Right atrium auricular region (tissue), 2 donors: ENCODE measurements at regions not wholly inside any gene's neighbourhood (a gene's known extent, or its start where the extent isn't known, plus 50 kb on each side); places are given as distances from the start of the nearest gene placed in this dataset.

Experiments
- DNase-seq: peaks from one replicate; pipeline ENCODE4 v3.0.0-alpha.2; 2019; ENCODE audit warnings: low spot score
- H3K27ac ChIP-seq, 2 donors: fragments of 200-600 bp; sonication (generic); 1 replicate in 1 of 2; 2 replicates in 1 of 2; pipeline ENCODE4 v1.5.1; 2016 to 2019
- H3K27me3 ChIP-seq, 2 donors: fragments of 200-600 bp; sonication (generic); one replicate each; pipeline versions ENCODE4 v1.5.1 to v1.6.0; 2017 to 2019
- H3K36me3 ChIP-seq: fragments of 200-600 bp; sonication (generic); one replicate; pipeline ENCODE4 v1.5.1; 2016
- H3K4me1 ChIP-seq, 2 donors: fragments of 200-600 bp; sonication (generic); one replicate each; pipeline versions ENCODE4 v1.5.1 to v1.6.0; 2017 to 2019
- H3K4me3 ChIP-seq, 2 donors: fragments of 200-600 bp; sonication (generic); 1 replicate in 1 of 2; 2 replicates in 1 of 2; pipeline ENCODE4 v1.5.1; 2017 to 2019; ENCODE audit warnings: mild to moderate bottlenecking in 1 of 2, moderate library complexity in 1 of 2
- H3K9me3 ChIP-seq, 2 donors: fragments of 200-600 bp; sonication (generic); one replicate each; pipeline ENCODE4 v1.5.1; 2019
- TF ChIP-seq, protein P1 (sequence below), 2 donors: fragments of 200-600 bp; sonication (generic); IDR thresholded peaks; one replicate each; pipeline ENCODE4 v1.5.1; 2019; ENCODE audit warnings: antibody characterized with exemption in 2 of 2

DNA sequence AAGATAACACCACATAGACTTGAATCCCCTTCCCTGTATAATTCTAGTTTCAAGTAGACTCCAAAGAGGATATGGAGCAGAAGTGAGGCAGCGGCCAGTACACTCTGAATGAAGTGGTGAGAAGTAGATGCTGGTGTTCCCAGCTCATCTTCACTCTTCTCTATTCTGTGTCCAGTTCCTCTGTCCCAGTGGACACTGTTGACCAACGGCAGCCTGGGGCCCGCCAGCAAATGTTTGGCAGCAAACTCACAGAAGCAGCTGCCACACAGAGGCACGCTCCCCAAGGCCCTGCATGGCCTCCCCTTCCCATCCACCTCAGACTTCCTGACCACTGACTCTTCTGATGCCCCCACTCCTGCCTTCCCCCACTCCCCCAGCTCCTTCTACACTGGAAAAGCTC lies 358.9 kb upstream of the ID4 start:
- H3K36me3 ChIP-seq = no peaks in the 10 kb centered on the region
- H3K9me3 ChIP-seq = no peaks in the 10 kb centered on the region
- TF ChIP-seq, protein P1, sequence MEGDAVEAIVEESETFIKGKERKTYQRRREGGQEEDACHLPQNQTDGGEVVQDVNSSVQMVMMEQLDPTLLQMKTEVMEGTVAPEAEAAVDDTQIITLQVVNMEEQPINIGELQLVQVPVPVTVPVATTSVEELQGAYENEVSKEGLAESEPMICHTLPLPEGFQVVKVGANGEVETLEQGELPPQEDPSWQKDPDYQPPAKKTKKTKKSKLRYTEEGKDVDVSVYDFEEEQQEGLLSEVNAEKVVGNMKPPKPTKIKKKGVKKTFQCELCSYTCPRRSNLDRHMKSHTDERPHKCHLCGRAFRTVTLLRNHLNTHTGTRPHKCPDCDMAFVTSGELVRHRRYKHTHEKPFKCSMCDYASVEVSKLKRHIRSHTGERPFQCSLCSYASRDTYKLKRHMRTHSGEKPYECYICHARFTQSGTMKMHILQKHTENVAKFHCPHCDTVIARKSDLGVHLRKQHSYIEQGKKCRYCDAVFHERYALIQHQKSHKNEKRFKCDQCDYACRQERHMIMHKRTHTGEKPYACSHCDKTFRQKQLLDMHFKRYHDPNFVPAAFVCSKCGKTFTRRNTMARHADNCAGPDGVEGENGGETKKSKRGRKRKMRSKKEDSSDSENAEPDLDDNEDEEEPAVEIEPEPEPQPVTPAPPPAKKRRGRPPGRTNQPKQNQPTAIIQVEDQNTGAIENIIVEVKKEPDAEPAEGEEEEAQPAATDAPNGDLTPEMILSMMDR (IDR thresholded peaks at IDR 0.05) = no peak
- no peaks in the 10 kb centered on the region for H3K4me1 ChIP-seq
- H3K4me3 ChIP-seq = no peak overlapping the region
- DNase-seq = no peak
- no peaks in the 10 kb centered on the region for H3K27me3 ChIP-seq
- no peak overlapping the region for H3K27ac ChIP-seq

DNA sequence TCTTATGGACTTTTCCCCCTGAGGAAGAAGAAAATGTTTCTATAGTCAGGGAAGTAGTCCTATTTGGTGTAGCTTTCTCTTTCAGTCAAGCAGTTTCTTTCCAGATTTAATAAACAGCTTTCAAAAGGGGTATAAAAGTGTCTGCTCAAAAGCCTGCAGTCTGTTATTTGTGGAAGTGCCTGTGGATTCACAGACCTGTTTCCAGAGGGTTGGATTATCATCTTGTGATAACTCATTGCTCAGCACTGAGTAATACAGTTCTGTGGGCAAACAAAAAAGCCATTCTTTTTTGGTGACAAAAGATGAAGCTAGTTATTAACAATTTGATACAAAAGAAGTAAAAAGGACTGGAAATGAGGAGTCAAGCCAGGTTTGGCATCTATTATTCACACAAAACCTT lies 358.2 kb upstream of the ID4 start:
- no peak overlapping the region for H3K27ac ChIP-seq
- H3K4me3 ChIP-seq = no peak overlapping the region
- H3K36me3 ChIP-seq = no peaks in the 10 kb centered on the region
- H3K4me1 ChIP-seq = no peaks in the 10 kb centered on the region
- H3K9me3 ChIP-seq = no peaks in the 10 kb centered on the region
- no peak for DNase-seq
- no peaks in the 10 kb centered on the region for H3K27me3 ChIP-seq
- TF ChIP-seq, protein P1 (IDR thresholded peaks at IDR 0.05) = no peak

DNA sequence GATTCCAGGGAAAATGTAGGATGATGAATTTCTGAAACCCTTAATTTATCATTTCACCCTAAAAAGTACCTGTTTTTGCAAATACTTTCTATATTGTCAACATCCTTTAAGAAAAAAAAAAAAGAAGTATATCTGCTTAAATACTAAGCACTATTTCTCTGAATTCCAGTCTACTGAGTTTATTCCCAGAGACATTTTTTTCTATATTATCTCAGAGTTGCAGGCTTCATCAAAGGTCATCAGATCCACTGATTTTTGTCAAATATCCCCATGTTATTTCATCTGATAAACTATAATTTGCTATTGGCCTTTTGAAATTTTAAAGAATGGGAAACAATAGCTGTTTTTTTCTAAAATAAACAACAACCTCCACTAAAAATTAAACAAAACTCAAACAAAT lies 357.6 kb upstream of the ID4 start:
- no peaks in the 10 kb centered on the region for H3K9me3 ChIP-seq
- no peaks in the 10 kb centered on the region for H3K4me1 ChIP-seq
- no peak overlapping the region for H3K27ac ChIP-seq
- no peaks in the 10 kb centered on the region for H3K36me3 ChIP-seq
- H3K4me3 ChIP-seq = no peak overlapping the region
- no peaks in the 10 kb centered on the region for H3K27me3 ChIP-seq
- TF ChIP-seq, protein P1 (IDR thresholded peaks at IDR 0.05) = no peak
- no peak for DNase-seq

DNA sequence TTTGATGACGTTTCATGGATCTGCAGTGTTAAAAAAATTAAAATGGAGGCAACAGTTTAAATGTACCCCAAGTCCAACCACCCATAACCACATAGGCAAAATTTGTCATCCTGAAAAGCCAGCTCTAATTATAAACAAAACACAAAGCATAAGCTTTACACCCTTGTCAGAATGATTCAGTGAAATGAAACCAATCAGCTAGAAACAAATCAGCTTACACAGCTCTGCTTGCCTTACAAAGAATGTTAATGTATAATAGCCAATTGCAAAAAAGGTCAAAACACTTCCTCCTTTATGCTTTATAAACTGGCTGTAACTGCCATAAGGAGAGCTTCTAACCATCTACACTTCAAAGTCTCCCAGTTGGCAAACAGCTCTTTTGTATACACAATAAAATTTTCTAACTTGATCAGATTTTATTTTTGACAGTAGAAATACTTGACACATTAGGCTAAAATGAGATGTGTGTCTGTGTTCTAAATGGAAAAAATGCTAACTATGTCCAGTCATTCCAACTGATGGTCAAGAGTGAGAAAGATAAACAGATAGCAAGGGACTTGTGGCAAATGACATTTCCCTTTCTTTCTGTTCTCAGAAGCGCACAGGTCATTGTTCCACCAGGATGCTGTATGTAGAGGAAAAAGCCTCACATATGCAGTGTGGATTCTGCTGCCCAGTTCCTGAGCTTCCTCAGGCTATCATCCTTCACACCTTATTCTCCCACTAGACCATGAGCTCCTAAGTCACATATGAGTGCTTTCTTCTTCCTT lies 344.3 kb upstream of the ID4 start:
- Histone ChIP-seq H3K4me3 (no peak overlapping the region), H3K36me3 (no peaks in the 10 kb centered on the region), H3K27ac (no peak overlapping the region), H3K27me3 (no peaks in the 10 kb centered on the region), H3K9me3 (no peaks in the 10 kb centered on the region), H3K4me1 (no peaks in the 10 kb centered on the region)
- no peak for DNase-seq
- TF ChIP-seq, protein P1 (IDR thresholded peaks at IDR 0.05) = no peak

DNA sequence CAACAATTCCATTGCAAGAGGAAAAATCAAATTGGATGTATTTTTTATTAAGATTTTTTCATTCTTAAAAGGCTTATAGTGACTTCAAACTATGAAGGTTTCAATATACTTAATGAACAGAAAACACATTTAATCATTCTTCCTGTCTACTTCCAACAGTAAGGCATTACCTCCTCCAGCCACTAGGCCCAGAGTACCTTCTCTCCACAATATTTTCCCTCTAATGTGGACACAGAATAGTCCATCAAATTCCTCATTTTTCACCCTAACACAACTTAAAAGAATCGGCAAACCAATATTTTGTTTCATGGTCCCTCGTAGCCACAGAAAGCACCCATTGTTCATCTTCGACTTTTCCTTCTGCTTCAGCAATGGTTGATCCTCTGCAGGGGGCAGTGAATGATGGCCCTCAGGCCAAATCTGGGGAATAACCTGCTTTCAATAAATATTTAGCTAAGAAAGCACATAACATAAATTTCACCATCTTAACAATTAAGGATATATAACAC lies 335.4 kb upstream of the ID4 start:
- DNase-seq = no peak
- TF ChIP-seq, protein P1 (IDR thresholded peaks at IDR 0.05) = no peak
- no peaks in the 10 kb centered on the region for H3K36me3 ChIP-seq
- H3K4me3 ChIP-seq = no peak overlapping the region
- H3K27ac ChIP-seq = no peak overlapping the region
- no peaks in the 10 kb centered on the region for H3K27me3 ChIP-seq
- H3K9me3 ChIP-seq = peaks cover 0 to 25% of the 10 kb centered on the region in 2 donors
- no peaks in the 10 kb centered on the region for H3K4me1 ChIP-seq

DNA sequence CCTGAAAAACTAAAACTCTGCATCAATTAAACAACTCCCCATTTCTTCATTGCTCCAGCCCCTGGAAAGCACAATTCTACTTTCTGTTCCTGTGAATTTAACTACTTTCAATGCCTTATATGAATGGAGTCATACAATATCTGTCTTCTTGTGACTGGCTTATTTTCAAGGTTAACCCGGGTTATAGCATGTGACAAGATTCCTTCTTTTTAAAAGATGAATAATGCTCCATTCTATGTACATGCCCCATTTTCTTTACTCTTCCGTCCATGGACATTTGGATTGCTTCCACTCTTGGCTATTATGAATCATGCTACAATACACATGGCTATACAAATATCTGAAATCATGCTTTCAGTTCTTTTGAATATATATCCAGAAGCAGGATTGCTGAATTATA lies 334.9 kb upstream of the ID4 start:
- H3K36me3 ChIP-seq = no peaks in the 10 kb centered on the region
- no peaks in the 10 kb centered on the region for H3K27me3 ChIP-seq
- no peak overlapping the region for H3K27ac ChIP-seq
- H3K9me3 ChIP-seq = peaks cover 0 to 30% of the 10 kb centered on the region in 2 donors
- no peak overlapping the region for H3K4me3 ChIP-seq
- TF ChIP-seq, protein P1 (IDR thresholded peaks at IDR 0.05) = no peak
- DNase-seq = no peak
- H3K4me1 ChIP-seq = no peaks in the 10 kb centered on the region
